ENCODE measurements at regions not wholly inside any gene's neighbourhood (a gene's known extent, or its start where the extent isn't known, plus 50 kb on each side); places are given as distances from the start of the nearest gene placed in this dataset.

DNA sequence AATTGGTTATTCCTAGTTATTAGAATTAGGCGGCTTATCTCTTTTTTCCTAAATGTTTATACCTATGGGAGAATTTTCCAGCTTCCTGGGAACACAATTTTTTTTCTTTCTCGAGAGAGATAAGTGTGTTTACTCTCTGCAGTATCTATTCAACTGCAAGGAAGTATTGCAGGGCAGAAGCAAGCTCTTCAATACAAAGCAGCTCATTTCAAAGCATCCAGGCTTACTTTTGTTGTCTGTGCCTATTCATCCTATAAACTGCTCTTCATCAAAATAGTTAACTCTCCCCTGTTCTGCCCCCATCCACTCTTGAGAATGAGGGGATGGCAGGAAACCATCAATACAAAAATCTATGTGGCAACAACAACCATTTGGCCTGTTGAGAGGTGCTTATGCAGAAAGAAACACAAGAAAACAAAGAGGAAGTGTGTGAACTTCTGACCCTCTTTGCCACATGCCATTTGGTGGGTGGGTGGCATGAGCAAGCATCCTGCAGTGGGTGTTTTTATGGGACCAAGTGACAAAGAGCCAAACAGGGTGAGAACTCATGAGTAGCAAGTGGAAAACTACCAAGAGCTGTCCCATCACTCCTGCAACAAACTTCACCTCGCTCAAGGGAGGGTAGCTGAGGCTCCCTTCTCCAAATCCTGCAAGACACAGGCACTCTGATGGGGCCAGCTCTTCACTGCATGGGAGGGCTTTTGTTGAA, 50.6 kb upstream of the MRPS6 start:
- no peak for DNase-seq (ENCODE audit: low read depth, low spot score)

GRCh38 chr21:34021726-34022125, 51.7 kb upstream of the MRPS6 start:
- no peak for DNase-seq (ENCODE audit: low read depth, low spot score)

DNA sequence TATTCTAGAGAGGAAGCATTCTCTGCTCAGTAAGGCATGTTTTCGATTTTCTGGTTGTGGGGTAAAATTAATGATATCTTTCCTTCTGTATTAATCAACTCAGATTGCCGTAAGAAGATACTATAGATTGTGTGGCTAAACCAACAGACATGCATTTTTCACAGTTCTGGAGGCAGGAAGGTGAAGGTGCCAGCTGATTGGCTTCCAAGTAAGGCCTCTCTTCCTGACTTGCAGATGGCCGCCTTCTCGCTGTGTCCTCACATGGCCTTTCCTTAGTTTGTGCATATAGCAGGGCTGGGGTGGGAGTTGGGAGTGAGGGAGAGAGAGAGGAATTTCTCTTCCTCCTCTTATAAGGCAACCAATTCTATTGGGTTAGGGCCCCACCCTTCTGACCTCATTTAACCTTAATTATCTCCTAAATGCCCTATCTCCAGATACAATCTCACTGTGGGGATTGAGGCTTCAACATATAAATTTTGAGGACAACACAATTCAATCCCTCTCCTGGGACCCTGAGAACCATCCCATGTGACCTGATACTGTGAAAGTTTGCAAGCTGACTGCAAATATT, 52.3 kb upstream of the MRPS6 start:
- DNase-seq (ENCODE audit: low read depth, low spot score) = no peak

GRCh38 chr21:34020005-34020847, 53.2 kb upstream of the MRPS6 start:
- no peak for DNase-seq (ENCODE audit: low read depth, low spot score)

DNA sequence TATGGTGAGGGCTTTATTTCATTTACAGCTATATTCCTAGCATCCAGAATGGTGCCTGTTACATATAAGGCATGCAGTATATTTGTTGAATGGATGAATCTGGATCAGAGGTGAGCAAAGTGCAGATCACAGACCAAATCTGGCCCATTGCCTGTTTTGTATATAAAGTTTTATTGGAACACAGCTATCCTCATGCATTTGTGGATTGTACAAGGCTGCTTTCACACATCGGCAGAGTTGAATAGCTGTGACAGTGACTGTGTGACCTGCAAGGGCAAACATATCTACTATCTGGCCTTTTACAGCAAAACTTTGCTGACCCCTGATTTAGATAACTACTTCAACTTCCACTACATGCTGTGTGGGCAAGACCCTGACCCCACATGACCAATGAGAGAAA, 54.0 kb upstream of the MRPS6 start:
- DNase-seq (ENCODE audit: low read depth, low spot score) = no peak

DNA sequence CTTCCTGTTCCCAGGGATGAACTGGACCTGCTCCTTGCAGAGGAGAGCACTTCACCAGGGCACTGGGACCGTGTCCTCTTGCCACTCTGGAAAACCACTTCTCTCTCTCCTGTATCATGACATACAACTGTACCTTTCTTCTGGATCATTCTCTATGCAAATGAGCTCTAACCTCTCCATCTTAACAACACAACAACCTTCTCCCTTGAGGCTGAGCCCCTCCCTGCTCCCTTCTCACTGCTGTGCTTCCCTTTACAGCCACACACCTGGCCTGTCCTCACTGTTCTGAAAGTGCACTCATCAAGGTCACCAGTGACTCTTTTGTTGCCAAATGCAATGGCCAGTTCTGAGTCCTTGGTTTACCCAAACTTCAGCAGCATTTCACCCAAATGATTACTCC, 54.5 kb upstream of the MRPS6 start:
- DNase-seq (ENCODE audit: low read depth, low spot score) = no peak

- no peak for DNase-seq (ENCODE audit: low read depth, low spot score)
Observed at GRCh38 chr21:34018185-34018584, 55.2 kb upstream of the MRPS6 start.

- DNase-seq (ENCODE audit: low read depth, low spot score) = no peak
Observed at GRCh38 chr21:34017039-34017961, 56.1 kb upstream of the MRPS6 start.

GRCh38 chr21:34012640-34013039, 60.7 kb upstream of the MRPS6 start:
- no peak for DNase-seq (ENCODE audit: low read depth, low spot score)

GRCh38 chr21:34011660-34012059, 61.7 kb upstream of the MRPS6 start:
- no peak for DNase-seq (ENCODE audit: low read depth, low spot score)

- no peak for DNase-seq (ENCODE audit: low read depth, low spot score)
Observed at GRCh38 chr21:34009193-34009592, 64.2 kb upstream of the MRPS6 start.

DNA sequence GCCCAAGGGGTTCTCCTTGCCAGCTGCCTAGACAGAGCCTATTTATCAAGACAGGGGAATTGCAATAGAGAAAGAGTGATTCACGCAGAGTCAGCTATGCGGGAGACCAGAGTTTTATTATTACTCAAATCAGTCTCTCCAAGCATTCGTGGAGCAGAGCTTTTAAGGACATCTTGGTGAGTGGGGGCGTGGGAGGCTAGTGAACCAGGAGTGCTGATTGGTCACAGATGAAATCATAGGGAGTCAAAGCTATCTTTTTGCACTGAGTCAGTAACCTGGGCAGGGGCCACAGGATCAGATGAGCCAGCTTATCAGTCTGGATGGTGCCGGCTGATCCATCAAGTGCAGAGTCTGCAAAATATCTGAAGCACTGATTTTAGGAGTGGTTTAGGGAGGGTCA, 64.8 kb upstream of the MRPS6 start:
- DNase-seq (ENCODE audit: low read depth, low spot score) = no peak

DNA sequence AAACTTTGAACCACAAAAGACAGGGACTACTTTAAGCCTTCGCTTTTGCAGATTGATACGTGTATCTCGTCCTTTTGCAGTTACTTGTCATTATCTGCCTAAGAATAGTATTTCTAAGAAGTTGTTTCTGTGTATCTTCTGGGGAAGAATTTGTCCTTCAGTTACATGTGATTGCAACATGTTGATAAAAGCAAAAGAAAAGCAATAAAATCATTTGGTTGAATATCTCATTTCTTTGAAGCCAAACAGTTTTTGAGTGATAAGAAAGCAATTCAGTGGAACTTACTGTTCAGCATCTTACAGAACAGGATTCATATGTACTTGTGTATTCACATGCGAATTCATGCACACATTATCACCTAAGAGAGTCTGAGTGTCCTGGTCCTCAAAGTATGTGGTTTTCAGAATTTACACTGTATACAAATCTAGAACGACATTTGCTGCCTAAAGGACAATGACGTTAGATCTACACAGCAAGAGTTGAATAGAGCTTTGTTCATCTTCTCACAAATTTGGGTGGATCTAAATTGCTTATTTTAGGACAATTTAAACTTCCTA, 66.7 kb upstream of the MRPS6 start:
- DNase-seq (ENCODE audit: low read depth, low spot score) = no peak

- DNase-seq (ENCODE audit: low read depth, low spot score) = no peak
Observed at GRCh38 chr21:34004974-34005373, 68.4 kb upstream of the MRPS6 start.

DNA sequence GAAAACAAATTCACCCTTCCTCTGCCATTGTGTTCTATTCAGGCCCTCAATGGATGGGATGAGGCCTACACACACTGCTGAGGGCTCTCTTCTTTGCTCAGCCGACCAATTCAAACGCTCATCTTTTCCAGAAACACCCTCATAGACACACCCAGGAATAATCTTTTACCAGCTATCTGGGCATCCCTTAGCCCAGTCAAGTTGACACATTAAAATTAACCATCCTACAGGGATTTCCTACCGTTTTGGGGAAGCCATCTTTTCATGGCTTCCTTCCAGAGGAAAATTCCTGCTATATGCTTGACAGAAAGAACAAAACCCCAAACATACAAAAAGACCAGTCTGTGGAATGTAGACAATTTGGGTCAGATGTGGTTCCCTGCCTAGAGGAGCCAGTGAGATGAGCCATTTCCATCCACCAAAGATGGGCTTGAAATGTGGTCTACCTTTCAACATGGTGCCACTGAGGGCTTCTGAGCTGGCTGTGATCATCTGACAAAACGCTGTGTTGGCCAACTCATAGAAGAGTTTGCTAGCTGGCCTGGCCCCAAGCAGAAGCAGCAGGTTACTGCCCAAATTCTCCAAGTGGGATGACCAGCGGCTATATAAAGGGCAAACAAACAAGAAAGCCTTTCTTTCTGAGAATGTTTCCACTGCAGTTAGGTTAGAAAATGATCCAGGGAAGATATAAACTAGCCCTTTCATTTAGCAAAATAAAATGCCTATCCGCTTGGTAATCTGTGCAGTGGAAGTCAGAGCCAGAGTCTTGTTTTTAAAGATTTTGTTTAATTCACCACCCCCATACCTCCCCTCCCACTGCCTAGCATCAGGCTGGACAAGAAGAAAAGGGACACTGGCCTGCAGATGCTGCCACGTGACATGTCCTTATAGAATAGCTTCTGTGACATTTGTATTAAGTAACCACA, 69.1 kb upstream of the MRPS6 start:
- no peak for DNase-seq (ENCODE audit: low read depth, low spot score)

DNA sequence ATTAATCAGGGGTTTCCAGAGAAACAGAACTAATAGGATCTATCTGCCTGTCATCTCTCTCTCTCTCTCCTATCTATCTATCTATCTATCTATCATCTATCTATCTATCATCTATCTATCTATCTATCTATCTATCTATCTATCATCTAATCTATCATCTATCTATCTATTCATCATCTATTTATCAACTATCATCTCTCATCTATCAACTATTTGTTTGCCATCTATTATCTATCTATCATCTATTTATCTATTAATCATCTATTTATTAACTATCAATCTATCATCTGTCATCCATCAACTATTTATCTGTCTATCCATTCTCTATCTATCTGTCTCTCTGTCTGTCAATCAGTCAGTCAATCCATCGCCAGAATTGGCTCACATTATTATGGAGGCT, 70.0 kb upstream of the MRPS6 start:
- DNase-seq (ENCODE audit: low read depth, low spot score) = no peak

GRCh38 chr21:34000375-34000774, 73.0 kb upstream of the MRPS6 start:
- DNase-seq (ENCODE audit: low read depth, low spot score) = no peak

GRCh38 chr21:33998809-33999208, 74.6 kb upstream of the MRPS6 start:
- DNase-seq (ENCODE audit: low read depth, low spot score) = no peak

- no peak for DNase-seq (ENCODE audit: low read depth, low spot score)
Observed at GRCh38 chr21:33998402-33998801, 75.0 kb upstream of the MRPS6 start.

- no peak for DNase-seq (ENCODE audit: low read depth, low spot score)
Observed at GRCh38 chr21:33997436-33997835, 75.9 kb upstream of the MRPS6 start.
